Midbrain (tissue), 1 donor: ENCODE measurements at regions not wholly inside any gene's neighbourhood (a gene's known extent, or its start where the extent isn't known, plus 50 kb on each side); places are given as distances from the start of the nearest gene placed in this dataset.
"Not testable (repeated sequence)": the region's sequence is repeated elsewhere in the genome, so short reads cannot be mapped to it uniquely, and the experiment has no call there.

Experiments used
- DNase-seq: peaks from one replicate; lab custom pipeline; 2025; lab: John Stamatoyannopoulos, UW

GRCh38 chr17:52737071-52737470 is 578.6 kb upstream of the CA10 start:
- no peak for DNase-seq

GRCh38 chr17:52732841-52733240 is 574.3 kb upstream of the CA10 start:
- no peak for DNase-seq

- no peak for DNase-seq
These were observed 566.1 kb upstream of the CA10 start for GRCh38 chr17:52724578-52724977.

- no peak for DNase-seq
These were observed 563.4 kb upstream of the CA10 start for GRCh38 chr17:52721910-52722309.

GRCh38 chr17:52710363-52710901 is 551.9 kb upstream of the CA10 start:
- DNase-seq: no peak

GRCh38 chr17:52709724-52710123 is 551.2 kb upstream of the CA10 start:
- no peak for DNase-seq

GRCh38 chr17:52696362-52696761 is 537.8 kb upstream of the CA10 start:
- no peak for DNase-seq

GRCh38 chr17:52686140-52686539 is 527.6 kb upstream of the CA10 start:
- DNase-seq: no peak

GRCh38 chr17:52681480-52681879 is 523.0 kb upstream of the CA10 start:
- no peak for DNase-seq

GRCh38 chr17:52678211-52678610 is 519.7 kb upstream of the CA10 start:
- DNase-seq: no peak

- no peak for DNase-seq
These were observed 516.2 kb upstream of the CA10 start for GRCh38 chr17:52674686-52675085.

GRCh38 chr17:52673791-52674190 is 515.3 kb upstream of the CA10 start:
- DNase-seq: no peak

GRCh38 chr17:52666264-52666663 is 507.8 kb upstream of the CA10 start:
- DNase-seq: no peak

- no peak for DNase-seq
These were observed 502.2 kb upstream of the CA10 start for GRCh38 chr17:52660692-52661091.

- no peak for DNase-seq
These were observed 494.5 kb upstream of the CA10 start for GRCh38 chr17:52653014-52653413.

GRCh38 chr17:52648995-52649394 is 490.5 kb upstream of the CA10 start:
- DNase-seq: no peak

- no peak for DNase-seq
These were observed 488.9 kb upstream of the CA10 start for GRCh38 chr17:52647411-52647810.

- DNase-seq: no peak
These were observed 477.9 kb upstream of the CA10 start for GRCh38 chr17:52636443-52636842.

- DNase-seq: no peak
These were observed 448.1 kb upstream of the CA10 start for GRCh38 chr17:52606590-52606989.

GRCh38 chr17:52606098-52606497 is 447.6 kb upstream of the CA10 start:
- no peak for DNase-seq

- no peak for DNase-seq
These were observed 445.6 kb upstream of the CA10 start for GRCh38 chr17:52604105-52604504.

- DNase-seq: not testable (repeated sequence)
These were observed 439.1 kb upstream of the CA10 start for GRCh38 chr17:52597452-52598215.

GRCh38 chr17:52594516-52594915 is 436.0 kb upstream of the CA10 start:
- DNase-seq: no peak

- DNase-seq: no peak
These were observed 388.5 kb upstream of the CA10 start for GRCh38 chr17:52546990-52547389.
